ENCODE measurements at regions not wholly inside any gene's neighbourhood (a gene's known extent, or its start where the extent isn't known, plus 50 kb on each side); places are given as distances from the start of the nearest gene placed in this dataset.

DNA sequence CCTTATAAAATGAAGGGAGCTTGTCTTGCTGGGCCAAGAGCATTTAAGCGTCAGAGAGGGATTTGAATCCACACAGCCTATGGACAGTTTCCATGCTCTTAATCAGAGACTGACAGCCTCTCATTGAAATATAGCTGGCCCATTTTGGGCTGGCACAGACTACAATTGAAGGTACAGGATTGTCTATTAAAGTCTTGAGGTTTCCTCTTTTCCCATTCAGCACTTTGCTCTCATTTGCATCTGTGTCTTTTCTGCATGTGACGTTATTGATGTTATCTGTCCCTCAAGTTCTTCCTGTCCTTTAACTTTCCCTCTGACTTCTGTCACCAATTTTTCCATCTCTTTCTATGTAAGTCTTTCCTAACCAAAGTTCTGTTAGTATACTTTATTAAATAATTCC is 133.3 kb upstream of the SFRP2 start:
- TF ChIP-seq, protein P1, sequence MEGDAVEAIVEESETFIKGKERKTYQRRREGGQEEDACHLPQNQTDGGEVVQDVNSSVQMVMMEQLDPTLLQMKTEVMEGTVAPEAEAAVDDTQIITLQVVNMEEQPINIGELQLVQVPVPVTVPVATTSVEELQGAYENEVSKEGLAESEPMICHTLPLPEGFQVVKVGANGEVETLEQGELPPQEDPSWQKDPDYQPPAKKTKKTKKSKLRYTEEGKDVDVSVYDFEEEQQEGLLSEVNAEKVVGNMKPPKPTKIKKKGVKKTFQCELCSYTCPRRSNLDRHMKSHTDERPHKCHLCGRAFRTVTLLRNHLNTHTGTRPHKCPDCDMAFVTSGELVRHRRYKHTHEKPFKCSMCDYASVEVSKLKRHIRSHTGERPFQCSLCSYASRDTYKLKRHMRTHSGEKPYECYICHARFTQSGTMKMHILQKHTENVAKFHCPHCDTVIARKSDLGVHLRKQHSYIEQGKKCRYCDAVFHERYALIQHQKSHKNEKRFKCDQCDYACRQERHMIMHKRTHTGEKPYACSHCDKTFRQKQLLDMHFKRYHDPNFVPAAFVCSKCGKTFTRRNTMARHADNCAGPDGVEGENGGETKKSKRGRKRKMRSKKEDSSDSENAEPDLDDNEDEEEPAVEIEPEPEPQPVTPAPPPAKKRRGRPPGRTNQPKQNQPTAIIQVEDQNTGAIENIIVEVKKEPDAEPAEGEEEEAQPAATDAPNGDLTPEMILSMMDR (IDR thresholded peaks at IDR 0.05): no peak
- no peak for TF ChIP-seq POLR2A (IDR thresholded peaks at IDR 0.05)

All from lower leg skin (tissue), 3 donors.